WTC11 (cell line): ENCODE measurements at regions not wholly inside any gene's neighbourhood (a gene's known extent, or its start where the extent isn't known, plus 50 kb on each side); places are given as distances from the start of the nearest gene placed in this dataset.

Experiments used
- CBFB ChIP-seq: sonication (generic); formaldehyde crosslinking; IDR thresholded peaks from 2 replicates; pipeline ENCODE4 v1.8.1; 2022; ENCODE audit warnings: mild to moderate bottlenecking, low read depth, missing genetic modification reagents
- CREB1 ChIP-seq: sonication (generic); formaldehyde crosslinking; IDR thresholded peaks from 2 replicates; pipeline ENCODE4 v1.8.0; 2023; ENCODE audit warnings: mild to moderate bottlenecking, missing genetic modification reagents
- CREM ChIP-seq: sonication (generic); formaldehyde crosslinking; IDR thresholded peaks from 2 replicates; pipeline ENCODE4 v1.8.1; 2022; ENCODE audit warnings: mild to moderate bottlenecking, missing genetic modification reagents, moderate library complexity
- ELF4 ChIP-seq: sonication (generic); formaldehyde crosslinking; IDR thresholded peaks from 2 replicates; pipeline ENCODE4 v1.8.1; 2022; ENCODE audit warnings: low read depth, mild to moderate bottlenecking, moderate library complexity, missing genetic modification reagents
- GTF2I ChIP-seq: fragments of 250-450 bp; sonication (Bioruptor Pico); conservative IDR thresholded peaks from 2 replicates; pipeline ENCODE4 v1.4.0; 2021; ENCODE audit warnings: mild to moderate bottlenecking
- SMAD4 ChIP-seq: sonication (generic); formaldehyde crosslinking; IDR thresholded peaks from 2 replicates; pipeline ENCODE4 v1.8.0; 2022; ENCODE audit warnings: mild to moderate bottlenecking, missing genetic modification reagents
- TP53 ChIP-seq: sonication (generic); formaldehyde crosslinking; IDR thresholded peaks from 2 replicates; pipeline ENCODE4 v1.8.1; 2023; ENCODE audit warnings: mild to moderate bottlenecking, missing genetic modification reagents
- USF2 ChIP-seq: sonication (generic); formaldehyde crosslinking; IDR thresholded peaks from 2 replicates; pipeline ENCODE4 v1.8.1; 2023; ENCODE audit warnings: mild to moderate bottlenecking, missing genetic modification reagents, moderate library complexity
- ZNF232 ChIP-seq: sonication (generic); formaldehyde crosslinking; IDR thresholded peaks from 2 replicates; pipeline ENCODE4 v1.8.0; 2022; ENCODE audit warnings: mild to moderate bottlenecking, missing genetic modification reagents
- ZNF423 ChIP-seq: fragments of 250-450 bp; sonication (Bioruptor Pico); IDR thresholded peaks from 2 replicates; pipeline ENCODE4 v2.1.2; 2022; ENCODE audit warnings: mild to moderate bottlenecking, moderate library complexity
- TF ChIP-seq, protein P1 (sequence below): fragments of 200-600 bp; IDR thresholded peaks from 2 replicates; pipeline ENCODE4 v1.8.0; 2022; ENCODE audit warnings: antibody characterized with exemption

DNA sequence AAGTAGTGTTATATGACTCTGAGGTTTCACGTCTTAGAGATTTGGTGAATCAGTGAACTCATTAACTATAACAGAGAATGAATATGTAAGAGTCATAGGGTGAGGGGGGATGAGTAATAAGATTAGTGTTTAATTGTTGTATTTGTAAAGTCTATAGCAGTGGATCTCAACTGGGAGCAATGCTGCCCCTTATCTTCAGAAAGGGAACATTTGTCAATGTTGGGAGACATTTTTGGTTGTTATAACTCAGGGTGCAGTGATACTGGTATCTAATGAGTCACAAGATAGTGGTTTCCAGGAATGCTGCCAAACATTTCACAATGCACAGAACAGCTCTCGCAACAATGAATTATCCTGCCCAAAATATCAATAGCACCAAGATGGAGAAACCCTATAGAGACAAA, 1193.7 kb downstream of the GALC start:
- TF ChIP-seq CBFB (CRISPR knock-in tag) (no peak), GTF2I (CRISPR knock-in tag) (no peak), ZNF423 (no peak), CREM (no peak), CREB1 (CRISPR knock-in tag) (no peak), SMAD4 (CRISPR knock-in tag) (no peak), USF2 (CRISPR knock-in tag) (no peak), TP53 (CRISPR knock-in tag) (no peak), ELF4 (CRISPR knock-in tag) (no peak), ZNF232 (CRISPR knock-in tag) (no peak)
- TF ChIP-seq, protein P1, sequence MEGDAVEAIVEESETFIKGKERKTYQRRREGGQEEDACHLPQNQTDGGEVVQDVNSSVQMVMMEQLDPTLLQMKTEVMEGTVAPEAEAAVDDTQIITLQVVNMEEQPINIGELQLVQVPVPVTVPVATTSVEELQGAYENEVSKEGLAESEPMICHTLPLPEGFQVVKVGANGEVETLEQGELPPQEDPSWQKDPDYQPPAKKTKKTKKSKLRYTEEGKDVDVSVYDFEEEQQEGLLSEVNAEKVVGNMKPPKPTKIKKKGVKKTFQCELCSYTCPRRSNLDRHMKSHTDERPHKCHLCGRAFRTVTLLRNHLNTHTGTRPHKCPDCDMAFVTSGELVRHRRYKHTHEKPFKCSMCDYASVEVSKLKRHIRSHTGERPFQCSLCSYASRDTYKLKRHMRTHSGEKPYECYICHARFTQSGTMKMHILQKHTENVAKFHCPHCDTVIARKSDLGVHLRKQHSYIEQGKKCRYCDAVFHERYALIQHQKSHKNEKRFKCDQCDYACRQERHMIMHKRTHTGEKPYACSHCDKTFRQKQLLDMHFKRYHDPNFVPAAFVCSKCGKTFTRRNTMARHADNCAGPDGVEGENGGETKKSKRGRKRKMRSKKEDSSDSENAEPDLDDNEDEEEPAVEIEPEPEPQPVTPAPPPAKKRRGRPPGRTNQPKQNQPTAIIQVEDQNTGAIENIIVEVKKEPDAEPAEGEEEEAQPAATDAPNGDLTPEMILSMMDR: no peak
